GM18502 (cell line): ENCODE measurements at regions not wholly inside any gene's neighbourhood (a gene's known extent, or its start where the extent isn't known, plus 50 kb on each side); places are given as distances from the start of the nearest gene placed in this dataset.

ENCODE experiments used
- ATAC-seq: cut with Tn5 transposase; IDR thresholded peaks from one replicate; pipeline ENCODE4 v1.9.1; 2021; ENCODE audit warnings: mild to moderate bottlenecking; ENCODE audit not compliant: unreplicated experiment, poor library complexity

DNA sequence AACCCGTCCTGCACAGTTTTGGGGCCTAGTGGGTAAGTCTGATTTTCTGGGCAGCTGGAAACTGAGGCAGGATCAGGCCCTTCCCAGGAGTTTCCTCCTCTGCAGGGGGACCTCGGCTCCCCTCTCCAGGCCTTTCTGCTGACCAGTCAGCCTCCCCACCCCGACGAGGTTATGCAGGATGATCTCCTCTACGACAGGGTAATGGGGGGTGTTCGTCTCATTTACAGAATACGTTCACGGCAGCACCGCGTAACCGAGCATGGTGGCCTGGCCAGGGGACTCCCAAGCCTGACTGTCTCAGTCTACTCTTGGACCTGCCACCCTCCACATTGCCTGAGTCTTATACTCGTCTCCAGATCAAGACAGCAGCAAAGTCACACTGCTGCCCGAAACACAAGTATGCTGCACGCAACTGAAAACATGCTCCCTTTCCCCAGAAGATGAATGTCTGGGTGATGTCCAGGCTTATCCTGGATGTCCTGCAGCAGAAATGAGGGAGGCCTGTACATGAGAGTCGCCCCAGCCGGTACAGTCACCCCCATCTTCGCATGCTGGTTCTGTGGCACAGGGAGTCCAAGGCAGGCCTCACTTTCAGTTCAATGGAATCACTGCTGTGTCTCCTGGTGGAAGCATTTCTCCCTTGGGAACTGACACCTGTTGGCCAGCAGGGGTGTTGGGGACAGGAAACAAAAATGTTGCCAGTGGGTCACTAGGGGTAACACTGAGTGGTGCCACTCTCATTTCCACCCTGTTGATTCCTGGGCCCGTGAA is 120.8 kb downstream of the SOX1 start:
- no peak for ATAC-seq

DNA sequence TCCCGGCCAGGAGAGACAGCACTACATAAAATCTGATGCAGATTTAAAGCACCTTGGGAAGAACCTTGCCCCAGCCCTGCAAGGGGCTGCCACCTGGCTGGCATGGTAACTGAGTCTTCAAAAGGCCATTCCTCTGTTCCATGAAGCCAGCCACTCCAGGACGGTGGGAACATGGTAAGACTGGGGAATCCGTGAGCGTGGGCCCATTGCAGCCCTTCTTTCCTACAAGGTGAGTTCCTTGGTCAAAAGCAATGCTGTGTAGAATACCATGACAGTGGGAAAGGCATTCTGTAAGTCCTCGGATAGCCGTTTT is 121.3 kb downstream of the SOX1 start:
- no peak for ATAC-seq

DNA sequence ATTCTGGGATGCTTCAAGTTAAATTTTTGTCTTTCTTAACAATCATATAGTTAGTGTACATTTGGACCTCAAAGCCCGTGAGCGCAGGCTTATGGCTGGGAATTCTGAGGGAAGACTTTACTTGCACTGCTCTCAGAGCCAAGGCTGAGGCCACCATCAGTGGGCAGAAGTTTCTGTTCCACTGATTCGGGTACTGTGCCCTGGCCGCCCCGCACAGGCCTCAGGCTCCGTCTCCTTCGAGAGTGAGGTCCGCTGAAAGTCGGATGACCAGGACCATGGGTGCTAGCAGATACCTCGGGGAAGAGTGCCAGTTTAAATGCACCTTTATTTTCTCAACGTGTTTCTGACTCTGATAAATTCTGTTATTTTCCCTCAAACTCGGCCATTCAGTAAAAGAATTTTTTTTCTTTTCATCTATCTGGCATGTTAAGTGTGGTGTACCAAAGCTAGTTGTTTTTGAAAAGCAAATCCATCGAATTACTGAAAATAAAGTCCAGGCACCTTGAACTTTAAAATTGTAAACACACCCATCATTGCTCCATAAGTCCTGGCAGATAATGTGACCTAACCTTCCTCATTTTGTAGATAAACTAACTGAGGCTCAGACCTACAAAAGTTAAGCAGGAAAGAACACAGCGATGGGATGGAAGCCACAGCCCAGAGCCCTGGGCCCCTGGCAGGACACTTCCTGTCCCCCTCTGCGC is 126.7 kb downstream of the SOX1 start:
- no peak for ATAC-seq

DNA sequence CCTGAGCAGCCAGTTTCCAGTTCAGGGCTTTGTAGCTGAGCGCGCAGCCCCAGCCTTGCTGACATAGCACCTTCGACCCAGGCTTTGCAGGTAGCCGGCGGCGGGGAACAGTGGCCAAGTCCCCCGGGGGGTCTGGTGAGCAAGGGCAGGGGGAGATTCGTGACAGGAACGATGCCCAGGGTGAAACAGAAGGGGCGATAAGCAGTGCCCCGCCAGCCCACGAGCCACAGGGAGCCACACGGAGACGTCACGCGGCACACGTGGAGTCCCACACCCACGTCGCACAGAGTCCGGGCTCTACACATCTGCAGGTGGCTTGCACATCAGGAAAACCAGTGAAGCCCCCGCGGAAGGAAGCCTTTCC is 127.2 kb downstream of the SOX1 start:
- no peak for ATAC-seq

DNA sequence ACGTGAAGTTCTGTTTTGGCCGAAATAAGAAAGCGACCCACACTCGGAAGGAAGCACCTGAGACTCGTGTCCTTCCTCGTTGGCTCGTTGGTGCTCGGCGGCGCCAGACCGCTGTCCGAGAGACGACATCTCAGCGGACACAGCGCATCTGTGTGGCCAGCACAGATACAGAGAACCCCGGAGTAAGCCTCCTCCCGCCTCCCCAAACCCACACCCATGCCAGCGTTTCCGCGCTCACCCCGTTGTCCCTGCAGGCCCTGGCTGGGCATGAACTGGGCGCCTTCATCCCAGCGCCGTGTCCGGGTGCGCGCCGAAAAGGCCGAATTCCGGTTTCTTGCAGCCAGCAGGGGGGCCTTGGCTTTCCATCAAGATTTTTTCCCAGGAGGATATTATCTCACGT is 127.6 kb downstream of the SOX1 start:
- ATAC-seq, result no peak

DNA sequence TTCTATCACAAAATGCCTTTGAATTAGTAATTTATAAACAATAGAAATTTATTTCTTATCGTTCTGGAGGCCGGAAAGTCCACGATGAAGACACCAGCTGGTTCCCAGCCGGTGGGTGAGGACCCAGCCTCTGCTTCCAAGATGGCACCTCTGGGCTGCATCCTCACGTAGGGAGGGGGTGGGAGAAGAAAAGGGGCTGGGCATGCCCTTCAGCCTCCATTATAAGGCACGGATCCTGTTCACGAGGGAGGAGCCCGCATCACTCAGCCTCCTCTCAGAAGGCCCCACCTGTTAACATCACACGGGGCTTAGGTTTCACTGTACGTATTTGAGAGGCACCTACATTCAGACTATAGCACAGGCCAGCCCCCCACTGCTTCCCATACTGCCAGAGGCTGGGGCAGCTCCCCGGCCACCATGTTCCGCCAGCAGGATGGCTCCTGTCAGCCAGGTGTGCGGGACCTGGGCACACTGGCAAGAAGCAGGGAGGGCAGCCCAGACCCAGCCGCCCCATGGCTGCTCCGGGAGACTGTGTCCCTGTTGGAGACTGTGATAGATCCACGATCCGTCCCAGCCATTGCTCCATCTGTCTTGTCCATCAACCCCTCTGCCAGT is 131.6 kb downstream of the SOX1 start:
- ATAC-seq, result no peak

DNA sequence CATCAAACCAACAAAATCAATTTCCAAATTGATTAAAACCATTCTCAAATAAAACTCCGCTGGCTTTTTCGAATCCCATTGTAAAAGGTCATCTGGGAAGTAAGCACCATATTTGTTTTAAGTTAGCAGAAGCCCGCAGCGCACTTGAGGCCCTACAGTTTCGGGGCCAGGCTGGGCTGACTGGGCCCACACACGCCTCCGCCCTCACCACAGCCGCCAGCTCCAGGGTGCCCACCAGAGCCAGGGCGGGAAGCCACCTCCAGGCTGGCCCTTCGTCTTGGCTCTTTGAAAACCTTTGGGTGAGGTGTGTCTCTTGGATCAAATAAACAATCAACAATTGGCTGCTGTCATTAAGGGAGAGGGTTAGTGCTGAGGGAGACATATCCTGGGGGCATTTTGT is 133.3 kb downstream of the SOX1 start:
- ATAC-seq, result no peak

DNA sequence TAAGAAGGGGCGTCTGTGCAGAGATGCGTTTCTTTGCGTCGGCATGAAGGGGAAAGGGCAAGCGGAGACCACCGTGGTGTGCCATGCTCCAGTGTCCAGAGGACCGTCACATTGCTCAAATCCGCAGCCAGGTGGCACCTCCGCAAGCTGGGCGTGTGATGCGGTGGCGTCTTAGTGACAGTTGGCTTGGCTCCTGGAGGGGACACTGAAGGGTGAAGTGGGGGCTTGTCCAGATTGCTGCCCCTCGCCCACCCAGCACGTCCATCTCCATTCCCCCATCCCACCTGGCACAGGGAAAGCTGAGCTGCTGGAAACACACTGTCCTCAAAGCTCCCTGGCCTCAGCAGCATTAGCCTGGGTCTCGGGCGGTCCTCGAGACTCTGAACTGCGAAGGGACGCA is 135.3 kb downstream of the SOX1 start:
- no peak for ATAC-seq

DNA sequence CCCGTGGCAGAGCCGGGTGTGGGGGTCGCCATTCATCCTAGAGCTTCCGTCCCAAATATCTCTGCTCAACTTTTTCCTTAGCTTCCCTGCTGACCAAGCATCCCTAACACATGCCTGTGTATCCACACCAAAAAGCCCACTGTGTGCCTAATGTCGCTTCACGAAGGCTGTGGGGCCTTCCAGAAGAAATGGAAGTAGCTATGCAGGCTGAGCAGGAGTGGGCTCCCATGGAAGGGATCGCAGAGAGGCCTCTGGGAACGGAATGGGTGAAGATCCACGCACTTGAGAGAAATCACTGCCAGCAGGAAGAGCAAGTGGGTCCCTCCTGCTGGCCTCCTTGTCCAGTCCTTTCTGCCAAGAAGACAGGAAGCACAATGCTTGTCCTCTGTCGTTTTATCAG is 136.0 kb downstream of the SOX1 start:
- no peak for ATAC-seq

DNA sequence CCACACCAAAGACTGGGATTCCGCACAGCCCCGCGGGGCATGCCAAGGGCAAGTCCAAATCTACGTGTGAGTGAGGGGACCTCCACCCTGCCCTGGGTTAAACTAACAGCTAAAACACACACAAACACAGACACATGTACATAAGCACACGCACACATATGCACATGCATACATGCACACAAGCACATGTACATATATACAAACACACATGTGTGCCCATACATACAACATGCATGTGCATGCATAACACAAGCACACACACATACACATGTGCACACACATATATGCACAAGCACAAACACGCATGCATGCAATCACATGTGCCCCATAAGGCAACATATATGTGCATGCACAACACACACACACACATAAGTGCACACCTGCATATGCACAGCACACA is 136.7 kb downstream of the SOX1 start:
- no peak for ATAC-seq

DNA sequence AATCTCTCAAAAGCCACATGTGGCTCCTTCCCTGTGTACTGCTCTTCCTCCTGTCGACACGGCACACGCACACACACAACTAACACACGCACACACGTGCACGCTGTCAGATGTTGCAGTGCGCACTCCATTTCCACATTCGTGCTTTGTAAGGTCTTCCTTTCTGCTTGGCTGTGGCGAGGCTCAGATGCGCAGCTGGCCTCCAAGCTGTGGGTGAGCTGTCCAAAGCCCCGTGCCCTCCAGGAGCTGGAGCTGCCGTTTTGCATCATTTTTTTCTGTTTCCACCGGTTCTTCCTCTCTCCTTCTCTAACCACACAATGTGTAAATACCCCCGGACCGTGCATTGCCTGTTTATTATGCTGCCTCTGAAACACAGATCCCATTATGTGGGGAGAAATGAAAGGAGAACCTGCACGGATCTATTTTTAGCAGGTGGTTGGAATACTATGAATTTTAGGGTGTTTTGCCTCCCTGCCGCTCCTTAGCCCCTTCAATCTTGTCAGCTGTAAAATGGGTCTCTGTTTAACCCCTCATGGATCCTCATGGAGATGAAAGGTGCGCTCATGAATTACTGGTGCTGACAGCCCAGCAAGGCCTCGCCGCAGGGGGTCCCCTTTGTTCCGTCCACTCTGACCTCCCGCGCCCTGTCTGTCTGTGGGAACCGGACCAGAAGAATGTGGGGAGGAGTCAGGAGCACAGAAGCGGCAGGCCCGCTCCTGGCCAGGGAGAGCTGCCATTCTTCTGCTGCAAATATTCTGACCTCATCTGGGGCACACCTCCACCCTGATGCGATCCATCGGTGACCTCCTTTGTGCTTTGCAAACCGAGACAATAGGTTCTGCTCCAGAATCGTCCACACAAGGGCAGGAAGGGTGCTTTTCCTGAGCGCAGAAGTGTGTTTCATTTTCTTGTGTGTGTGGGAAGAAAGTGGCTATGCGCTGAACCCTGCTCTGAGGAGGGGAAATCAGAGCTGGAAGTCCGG is 137.7 kb downstream of the SOX1 start:
- no peak for ATAC-seq

DNA sequence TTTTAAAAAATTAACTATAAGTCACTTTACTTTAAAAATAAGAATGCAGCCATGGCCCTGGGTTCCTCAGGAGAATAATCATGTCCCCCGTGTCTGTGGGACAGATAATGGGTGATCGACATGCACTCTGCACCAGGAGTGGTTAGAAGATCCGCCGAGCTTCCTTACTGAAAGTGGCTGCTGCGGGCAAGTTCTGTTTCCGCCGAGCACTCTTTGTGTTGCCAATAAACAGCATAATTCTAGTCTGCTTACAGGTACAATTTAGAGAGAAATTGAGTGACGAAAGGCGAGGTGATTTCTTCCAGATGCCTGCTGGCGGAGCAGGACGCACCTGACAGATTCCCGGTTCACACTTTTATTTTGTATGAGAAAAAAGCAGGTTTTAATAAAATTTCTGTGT is 139.0 kb downstream of the SOX1 start:
- no peak for ATAC-seq

DNA sequence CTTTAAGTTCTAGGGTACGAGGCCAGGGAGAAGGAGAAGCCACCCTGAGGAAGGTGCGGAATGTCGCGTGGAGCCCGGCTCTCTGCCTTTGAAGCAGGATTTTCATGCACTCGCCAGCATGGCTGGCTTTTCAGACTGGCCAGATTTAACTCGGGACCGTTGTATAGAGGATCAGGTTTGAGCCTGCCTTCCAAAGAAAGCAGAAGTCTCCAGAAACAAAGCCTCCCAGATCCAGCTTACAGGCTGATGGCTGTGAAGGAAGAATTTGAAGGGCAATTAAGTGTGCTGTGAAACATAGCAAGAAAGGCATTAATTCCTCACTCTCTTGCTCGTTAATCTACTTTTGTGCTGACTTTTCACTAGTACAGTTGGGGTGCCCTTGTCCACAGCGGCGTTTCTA is 140.2 kb downstream of the SOX1 start:
- no peak for ATAC-seq

DNA sequence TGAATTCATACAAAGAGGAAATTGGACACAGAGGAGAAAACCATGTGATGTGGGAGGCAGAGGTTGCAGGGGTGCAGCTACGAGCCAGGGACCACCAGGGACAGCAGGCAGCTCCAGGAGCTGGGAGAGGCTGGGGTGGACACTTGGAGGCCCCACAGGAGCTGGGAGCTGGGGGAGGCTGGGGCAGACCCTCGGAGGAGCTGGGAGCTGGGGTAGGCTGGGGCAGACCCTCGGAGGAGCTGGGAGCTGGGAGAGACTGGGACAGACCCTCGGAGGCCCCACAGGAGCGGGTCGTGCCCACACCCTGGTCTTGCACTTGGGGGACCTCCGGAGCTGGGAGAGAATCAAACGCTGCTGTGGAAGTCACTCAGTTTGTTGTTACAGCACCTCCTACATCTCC is 141.7 kb downstream of the SOX1 start:
- no peak for ATAC-seq

DNA sequence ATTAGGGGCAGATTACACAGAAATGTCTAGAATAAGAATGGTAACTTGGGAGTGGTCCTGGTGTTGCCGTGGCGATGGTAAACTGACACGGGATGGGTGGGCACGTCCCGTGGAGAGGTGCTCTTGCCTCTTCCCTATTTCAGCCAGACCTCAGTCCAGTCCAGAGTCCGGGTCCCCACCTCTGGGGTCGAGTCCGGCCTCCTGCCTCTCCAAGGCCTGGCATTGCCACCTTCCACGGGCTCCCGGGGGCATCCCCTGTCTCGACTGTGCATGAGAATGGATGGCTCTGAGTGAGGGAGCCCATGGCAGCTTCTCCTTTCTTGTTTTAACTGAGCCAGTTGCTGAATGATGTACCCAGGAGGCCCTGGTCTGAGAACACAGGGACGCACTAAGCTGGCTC is 142.3 kb downstream of the SOX1 start:
- ATAC-seq, result no peak

DNA sequence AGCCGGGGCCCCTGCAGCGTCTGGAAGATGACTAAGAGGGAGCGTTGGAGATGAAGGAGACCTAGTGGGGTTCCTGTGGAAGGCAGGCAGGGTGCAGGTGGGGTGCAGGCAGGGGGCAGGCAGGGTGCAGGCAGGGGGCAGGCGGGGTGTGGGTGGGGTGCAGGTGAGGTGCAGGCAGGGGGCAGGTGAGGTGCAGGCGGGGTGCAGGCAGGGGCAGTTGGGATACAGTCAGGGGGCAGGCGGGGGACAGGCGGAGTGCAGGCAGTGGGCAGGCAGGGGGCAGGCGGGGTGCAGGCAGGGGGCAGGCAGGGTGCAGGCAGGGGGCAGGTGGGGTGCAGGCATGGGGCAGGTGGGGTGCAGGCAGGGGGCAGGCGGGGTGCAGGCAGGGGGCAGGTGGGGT is 142.8 kb downstream of the SOX1 start:
- no peak for ATAC-seq

DNA sequence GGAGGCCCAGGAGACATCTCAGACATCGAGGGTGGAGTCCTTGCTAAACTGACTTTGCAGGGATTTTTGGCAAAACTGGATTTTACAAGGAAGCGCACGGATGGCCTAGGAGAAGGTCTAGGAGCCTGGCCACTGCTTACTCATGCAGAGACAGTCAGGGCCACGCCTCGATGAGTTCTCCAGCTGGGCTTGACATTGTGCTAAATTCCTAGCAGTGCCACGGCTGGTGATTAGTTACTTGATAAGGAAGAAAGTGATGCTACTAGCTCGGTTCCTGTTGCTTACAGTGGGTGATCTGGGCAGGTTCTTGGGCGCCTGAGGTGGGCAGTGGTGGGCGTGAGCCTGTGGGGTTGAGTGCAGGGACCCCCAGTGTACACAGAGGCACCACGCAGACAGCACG is 143.4 kb downstream of the SOX1 start:
- no peak for ATAC-seq

DNA sequence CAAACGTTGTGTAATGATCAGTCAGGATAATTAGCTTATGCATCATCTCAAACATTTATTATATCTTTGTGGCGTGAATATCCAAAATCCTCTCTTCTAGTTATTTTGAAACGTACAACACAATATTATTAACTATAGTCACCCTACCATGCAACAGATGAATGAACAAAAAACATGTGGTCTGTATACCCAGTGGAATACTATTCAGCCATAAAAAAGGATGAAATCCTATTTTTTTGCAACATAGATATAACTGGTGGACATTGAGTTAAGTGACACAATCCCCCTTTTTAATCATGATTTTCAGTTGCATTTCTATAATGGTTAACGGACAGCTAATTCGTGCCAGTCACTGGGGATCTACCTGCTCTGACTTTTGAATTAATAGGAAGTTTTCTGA is 145.6 kb downstream of the SOX1 start:
- ATAC-seq, result no peak

DNA sequence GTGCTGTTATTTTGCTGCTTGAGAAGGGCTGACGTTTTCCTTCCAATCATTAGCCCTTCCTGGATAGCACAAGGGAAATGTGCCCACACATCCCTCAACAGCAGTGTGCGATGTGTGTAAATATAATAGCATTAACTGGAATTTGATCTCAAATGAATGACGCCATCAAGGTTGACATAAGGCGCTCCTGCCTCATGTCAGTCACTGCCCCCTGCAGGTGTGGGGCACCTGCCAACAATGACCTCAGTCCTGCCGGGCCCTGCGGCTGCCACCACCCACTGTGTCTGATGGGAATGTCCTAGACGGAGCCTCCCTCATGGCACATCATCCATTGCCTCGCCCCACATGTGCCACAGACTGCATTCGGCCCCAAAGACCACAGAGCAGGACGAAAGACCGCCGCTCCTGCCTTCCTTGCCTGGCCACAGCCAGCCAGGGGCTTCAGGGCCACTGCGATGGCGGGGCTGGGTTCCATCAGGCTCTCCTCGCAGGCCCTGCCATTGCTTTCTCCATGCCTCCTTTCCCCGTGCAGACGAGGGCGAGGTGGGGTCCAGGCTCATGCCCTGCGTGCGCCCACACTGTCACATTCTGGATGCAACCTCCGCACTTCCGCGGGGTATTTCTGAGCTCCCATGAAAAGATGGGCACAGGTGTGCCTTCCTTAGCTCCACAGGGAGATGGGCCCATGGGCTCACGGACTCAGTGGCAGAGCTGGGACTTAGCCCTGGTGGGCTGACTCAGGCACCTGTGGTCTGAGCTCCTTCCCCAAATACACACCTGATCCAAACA is 146.7 kb downstream of the SOX1 start:
- no peak for ATAC-seq

DNA sequence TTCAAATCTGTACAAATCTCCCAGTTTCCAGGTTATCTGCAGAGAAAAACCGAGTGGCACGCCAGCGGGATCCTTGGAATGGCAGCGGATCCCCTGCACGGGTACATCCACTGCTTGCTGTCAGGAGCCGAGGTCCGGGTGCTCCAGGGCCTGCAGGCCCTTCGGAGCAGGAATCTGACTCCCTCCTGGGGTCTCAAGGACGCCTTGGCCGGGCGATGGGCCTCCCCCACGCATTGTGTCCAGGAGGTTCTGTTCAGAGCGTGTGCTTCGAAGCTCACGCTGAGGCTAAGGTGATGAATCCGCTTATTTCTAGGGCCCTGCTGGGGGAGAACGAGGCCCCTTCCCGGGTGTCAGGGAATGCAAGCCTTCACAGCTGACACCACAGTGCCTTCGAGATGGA is 148.9 kb downstream of the SOX1 start:
- no peak for ATAC-seq
